ENCODE measurements at regions not wholly inside any gene's neighbourhood (a gene's known extent, or its start where the extent isn't known, plus 50 kb on each side); places are given as distances from the start of the nearest gene placed in this dataset.

DNA sequence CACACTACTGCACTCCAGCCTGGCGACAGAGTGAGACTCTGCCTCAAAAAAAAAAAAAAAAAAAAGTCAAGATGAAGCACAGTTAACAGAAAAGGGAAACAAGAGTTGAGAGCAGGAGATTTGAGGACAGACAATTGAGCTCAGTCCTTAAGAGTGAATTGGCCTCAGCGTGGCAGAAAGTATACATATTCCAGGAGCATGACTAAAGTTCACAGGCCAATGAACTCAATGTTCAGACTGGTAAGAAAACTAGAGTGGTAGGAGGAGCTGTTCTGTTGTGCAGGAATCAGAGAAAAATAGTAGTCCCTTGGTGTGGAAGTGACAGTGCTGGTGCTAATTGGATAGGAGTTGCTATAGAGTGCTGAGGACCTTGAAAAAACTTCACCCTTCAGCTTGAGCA, 60.0 kb downstream of the NRN1 start:
- DNase-seq, result no peak

GRCh38 chr6:5946181-5946580, 60.5 kb downstream of the NRN1 start:
- DNase-seq, result no peak

DNA sequence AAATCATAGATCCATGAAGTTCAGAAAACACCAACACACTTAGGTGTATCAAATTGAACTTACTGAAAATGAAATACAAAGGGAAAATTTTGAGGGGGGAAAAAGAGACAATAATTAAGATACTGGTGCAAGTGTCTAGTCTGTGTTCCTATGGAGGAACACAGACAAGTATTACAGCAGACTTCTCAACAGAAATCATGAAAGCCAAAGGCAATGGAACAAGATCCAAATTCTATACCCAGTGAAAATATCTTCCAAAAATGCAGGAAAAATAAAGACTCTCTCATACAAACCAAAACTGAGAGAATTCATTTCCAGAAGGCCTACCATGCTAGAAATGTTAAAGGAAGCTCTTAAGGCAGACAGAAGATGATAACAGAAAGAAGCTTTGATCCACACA, 63.1 kb downstream of the NRN1 start:
- no peak for DNase-seq

GRCh38 chr6:5942591-5942990, 64.1 kb downstream of the NRN1 start:
- no peak for DNase-seq

- no peak for DNase-seq
Observed at GRCh38 chr6:5941188-5941587, 65.5 kb downstream of the NRN1 start.

DNA sequence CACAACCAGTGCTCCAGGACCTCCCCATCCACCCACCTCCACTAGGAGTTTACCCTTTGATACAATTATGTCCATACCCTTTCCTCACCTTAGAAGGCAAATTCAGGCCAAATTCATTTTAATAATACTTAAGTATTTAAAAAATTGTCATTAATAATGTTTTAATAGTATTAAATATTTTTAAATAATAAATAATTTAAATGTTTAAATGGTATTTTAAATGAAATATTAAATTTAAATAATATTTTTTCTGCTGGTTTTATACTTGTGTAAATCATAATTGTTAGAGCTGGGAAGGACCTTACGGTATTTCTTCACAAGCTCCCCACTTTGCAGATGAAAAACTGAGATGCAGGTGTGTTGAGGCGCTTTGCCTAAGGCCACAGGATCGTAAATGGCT, 67.8 kb downstream of the NRN1 start:
- no peak for DNase-seq

DNA sequence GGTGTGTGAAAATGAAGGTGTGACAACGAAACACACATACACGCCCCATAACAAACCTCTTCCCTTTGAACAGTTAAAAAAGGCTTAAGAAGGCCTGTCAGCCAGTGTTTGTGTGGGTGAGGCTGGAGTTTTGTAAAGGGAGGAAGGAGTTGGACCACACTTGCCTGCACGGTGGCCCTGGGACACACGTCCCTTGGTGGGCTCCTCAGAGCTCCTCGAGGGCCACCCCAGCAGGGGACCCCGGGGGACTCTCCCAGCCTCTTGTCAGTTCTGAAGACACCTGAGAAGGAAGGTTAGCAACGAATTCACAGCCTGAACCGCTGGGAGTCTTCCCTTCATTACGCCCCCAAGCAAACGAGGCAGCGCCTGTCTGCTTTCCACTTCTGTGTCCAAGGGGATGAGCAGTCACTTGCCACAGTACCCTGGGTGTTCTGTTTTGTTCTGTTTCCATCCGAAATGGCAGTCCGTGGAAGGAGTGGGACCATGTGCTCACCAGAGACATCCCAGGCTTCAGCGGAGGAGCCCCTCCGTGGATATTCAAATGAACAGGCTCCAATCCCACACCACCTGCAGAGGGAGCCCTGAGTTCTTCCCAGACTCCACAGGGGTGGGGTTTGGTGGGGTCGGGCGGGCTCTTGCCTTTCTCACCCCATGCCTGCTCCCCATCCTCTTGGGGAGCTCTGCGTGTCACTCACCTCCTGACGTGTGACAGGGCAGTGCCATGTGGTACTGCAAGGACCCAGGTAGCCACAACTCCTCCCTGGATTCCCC, 68.6 kb downstream of the NRN1 start:
- no peak for DNase-seq

DNA sequence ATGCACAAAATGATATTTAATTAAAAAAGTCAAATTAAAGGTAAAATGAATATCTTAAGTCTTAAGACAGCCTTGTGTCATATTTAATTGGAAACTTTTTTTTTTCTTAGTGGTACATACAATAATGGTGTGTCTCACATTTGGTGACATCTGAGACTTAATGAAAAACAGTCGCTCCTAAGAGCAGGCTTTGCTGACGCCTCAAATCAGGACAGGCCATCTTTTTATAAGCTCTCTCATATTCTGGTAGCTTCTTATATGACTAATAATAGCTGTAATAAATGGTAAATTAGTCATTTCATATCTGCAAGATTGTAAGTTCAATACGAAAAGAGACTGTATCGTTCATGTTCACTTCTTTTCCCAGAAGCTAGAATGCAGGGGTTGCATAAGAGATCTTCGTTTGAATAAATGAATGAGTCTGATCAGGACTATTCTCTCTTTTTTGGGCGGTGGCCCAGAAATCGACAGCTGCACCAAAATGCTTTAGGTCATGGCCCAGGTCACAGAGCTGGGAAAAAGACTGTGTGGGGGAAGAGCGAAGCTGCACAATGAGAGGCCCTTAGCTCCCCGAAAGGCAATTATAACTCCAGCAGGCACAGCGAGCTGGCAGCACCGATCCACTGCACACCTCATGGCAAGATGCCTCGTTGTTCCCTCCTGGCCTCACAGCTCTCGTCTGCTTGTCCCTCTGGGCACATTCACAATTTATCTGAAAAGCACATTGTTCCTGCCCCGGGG, 69.4 kb downstream of the NRN1 start:
- DNase-seq, result no peak

DNA sequence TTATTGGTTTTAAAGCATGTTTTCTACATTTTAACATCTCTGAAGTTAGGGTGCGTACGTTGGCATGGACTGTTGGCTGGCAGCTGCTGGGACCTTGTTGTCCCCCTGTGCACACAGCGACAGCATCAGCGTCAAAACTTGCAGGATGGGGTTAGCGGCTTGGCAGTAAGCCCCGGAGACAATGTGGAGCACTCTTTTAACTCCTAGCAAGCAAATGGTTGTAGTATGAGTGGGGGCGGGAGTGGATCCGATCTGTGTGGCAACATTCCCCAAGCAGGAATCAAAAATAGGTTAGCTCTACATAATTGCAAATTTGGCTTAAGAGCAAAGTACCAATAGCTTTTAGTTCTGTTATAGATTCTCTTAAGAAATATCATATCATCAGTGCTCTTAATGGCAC, 70.1 kb downstream of the NRN1 start:
- DNase-seq, result no peak

- no peak for DNase-seq
Observed at GRCh38 chr6:5936140-5936539, 70.6 kb downstream of the NRN1 start.

DNA sequence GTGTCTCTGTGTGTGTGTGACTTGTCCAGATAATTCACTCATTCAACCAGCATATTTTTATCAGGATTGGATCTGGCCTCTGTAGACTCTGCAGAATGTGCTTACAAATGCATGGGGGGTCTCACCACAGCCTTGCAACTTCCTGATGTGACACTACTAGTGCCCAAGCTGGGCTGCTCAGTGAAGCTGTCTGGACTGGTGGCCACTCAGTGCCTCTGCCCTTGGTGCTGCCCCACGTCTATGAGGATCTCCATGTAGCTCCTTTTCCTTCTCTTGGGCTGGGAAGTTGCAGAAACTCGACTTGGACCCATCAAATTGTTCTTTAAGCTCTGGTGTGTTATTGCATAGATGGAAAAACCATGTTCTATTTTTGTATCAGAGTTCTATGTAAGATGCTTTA, 75.8 kb downstream of the NRN1 start:
- DNase-seq, result no peak

DNA sequence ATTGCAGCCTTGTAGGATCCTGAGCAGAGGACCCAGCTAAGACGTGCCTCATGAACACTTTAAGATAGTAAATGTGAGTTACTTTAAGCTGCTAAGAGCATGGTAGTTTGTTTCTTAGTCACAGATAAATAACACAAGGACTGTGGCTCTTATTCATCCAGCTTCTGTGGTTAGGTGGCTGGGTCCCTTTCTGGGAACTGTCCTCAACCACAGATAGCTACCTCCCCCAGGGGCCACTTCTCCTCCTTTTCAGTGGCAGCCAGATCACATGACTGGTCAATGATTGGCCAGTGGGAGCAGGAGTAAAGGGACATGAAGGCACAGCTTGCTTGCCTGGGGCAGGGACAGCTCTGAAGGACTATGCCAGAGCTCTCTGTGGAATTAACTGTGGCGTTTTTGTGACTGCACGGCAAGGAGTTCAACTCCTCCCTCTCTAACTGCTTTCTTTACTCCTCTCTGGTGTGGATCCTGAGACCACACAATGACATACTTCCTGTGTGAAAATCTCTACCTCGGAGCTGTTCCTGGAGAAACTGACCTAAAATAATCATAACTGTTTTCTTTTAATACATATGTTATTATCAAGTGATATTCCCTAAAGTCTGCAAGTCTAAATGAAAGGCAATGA, 76.5 kb downstream of the NRN1 start:
- DNase-seq, result no peak

DNA sequence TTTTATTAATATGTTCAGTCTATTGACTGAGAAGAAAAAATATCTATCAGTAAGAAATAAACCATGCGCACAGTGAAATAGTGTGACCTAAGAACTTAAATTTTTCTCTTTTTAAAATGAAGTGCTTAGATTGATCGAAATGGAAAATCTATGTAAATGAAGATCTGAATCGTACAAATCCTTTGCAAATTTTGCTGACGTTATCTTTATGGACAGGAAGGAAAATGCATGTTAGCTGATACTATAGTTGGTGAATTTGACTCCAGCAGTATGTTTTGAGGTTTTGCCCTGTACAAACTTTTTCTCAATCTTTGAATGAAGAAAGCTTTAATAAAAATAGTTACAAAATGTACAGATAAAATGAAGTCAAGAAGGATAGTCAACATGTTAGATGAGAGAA, 82.9 kb downstream of the NRN1 start:
- no peak for DNase-seq

DNA sequence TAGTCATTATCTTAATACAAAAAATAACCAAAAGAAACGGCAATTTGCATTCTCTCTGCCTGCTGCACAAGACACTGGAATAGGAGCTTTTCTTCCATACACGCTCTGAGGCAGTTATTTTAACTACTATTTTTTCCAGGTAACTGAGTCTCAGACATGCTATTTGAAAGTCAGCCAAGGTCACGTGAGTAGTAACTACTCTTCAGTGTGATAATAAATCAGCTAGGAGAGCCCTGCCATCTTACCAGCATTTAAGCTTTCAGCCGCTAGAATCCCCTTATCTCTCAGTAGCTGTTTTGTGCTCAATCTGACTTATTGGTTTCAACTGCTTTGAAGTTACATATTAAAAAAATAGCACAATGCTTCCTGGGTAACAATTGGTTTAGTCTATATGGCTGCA, 84.5 kb downstream of the NRN1 start:
- no peak for DNase-seq

DNA sequence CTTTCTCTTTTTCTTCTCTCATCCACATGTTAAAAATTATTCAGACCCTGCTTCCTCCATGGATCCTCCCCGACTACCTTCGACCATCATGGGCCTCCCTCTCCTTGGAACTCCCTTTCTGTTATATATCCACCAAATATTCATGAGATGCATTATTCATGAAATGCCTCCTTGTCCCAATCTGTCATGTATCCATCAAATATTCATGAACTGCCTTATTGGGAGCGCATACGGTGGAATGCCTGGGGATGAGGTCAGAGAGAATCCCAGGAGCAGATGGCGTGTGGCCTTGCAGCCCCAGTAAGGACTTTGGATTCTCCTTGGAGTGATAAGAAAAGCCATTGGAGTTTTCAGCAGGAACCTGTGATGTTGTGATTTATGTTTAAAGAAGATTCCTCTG, 97.0 kb downstream of the NRN1 start:
- DNase-seq, result no peak

DNA sequence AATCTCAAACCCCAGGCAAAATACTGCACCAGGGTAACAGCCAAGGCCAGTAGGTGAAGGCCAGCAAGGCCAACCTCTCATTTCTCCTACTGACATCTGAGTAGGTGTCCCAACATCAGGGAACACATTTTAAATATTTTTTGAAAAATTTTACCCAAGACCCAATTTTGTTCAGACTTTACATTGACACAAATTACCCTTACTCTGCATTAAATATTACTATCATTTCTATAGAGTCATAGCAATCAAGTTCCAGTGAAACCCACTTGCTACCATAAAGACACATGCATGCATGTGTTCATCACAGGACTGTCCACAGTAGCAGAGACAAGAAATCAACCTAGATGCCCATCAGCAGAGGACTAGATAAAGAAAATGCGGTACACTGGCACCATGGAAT, 99.9 kb downstream of the NRN1 start:
- DNase-seq, result no peak

- DNase-seq, result no peak
Observed at GRCh38 chr6:5906340-5906670, 100.4 kb downstream of the NRN1 start.

DNA sequence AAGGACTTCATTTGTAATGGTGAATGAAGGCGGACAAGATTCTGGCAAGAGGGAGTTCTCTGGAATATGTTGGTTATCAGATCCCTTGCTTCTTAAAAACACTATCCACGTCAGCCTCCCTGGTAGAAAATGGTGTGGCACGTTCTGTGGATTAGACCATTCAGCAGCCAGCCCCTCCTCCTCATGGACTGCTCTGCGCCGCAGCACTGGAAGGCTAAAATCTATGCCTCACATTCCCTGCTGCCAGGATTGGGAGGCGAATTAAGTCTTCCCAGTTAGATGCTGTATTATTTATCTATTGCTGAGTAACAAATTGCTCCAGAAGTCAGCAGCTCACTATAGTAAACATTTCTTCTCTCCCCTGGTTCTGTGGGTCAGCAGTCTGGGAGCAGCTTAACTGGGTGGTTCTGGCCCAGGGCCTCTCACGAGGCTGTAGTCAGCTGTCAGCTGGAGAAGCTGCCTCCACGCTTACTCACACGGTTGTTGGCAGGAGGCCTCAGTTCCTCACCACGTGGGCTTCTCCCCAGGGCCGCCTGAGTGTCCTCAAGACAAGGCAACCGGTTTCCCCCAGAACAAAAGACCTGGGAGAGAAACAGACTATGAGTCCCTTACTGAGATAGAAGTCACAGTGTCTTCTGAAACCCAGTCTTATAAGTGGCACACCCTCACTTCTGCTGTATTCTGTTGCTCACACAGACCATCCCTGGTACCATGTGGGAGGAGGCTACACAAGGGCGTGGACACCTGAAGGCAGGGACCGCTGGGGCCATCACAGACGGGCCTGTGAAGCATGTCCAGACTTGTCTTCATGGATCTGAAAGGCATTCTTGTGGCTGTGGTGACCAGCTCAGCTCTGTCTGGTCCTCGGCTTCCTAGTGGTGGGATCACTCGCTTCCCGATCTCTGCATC, 101.0 kb downstream of the NRN1 start:
- no peak for DNase-seq

GRCh38 chr6:5904532-5904931, 102.2 kb downstream of the NRN1 start:
- DNase-seq, result no peak

- DNase-seq, result no peak
Observed at GRCh38 chr6:5899216-5900045, 107.3 kb downstream of the NRN1 start.

DNA sequence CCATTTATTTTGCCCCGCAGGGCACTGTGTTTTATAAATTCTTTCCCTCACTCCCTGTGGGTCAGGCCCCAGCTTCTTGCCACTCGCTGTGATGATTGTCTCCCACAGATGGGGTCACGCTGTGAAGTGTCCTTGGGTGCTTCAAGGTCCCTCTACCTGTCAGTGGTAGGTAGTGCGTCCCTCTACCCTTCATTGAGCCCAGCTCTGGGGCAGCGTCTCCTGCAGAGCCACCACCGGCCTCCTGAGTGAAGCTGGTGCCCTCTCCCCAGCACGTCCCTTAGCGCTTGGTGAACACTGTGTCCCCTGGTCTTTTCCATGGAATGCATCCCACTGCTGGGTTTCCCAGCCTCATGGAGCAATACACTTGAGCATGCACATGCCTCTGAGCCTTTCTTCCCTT, 108.2 kb downstream of the NRN1 start:
- no peak for DNase-seq

GRCh38 chr6:5898102-5898501, 108.6 kb downstream of the NRN1 start:
- DNase-seq, result no peak

Data from cerebellar nuclear complex (tissue), 1 donor.